Right lobe of liver (tissue), 4 donors: ENCODE measurements at regions not wholly inside any gene's neighbourhood (a gene's known extent, or its start where the extent isn't known, plus 50 kb on each side); places are given as distances from the start of the nearest gene placed in this dataset.

Source experiments
- CTCF ChIP-seq, 4 donors: fragments of 200-600 bp in 3 of 4; fragments of 450-650 bp in 1 of 4; IDR thresholded peaks; one replicate each; pipeline versions ENCODE4 v1.5.1 to v1.8.0; 2016 to 2022; ENCODE audit warnings: antibody characterized with exemption in 4 of 4, mild to moderate bottlenecking in 2 of 4
- POLR2A ChIP-seq: fragments of 450-650 bp; IDR thresholded peaks from one replicate; pipeline ENCODE4 v1.6.1; 2017; ENCODE audit warnings: antibody characterized with exemption, mild to moderate bottlenecking
- donor health status: DM: no; HTN: no; CAD: no.
- donor health status: DM: no; HTN: no; CAD: no.
- donor health status: DM: no; HTN: yes; CAD: no.

- TF ChIP-seq CTCF (IDR thresholded peaks at IDR 0.05) (no peak), POLR2A (no peak)
Measured at GRCh38 chr4:141462361-141462760, 174.0 kb upstream of the IL15 start.
